ENCODE measurements at regions not wholly inside any gene's neighbourhood (a gene's known extent, or its start where the extent isn't known, plus 50 kb on each side); places are given as distances from the start of the nearest gene placed in this dataset.

- CTCF ChIA-PET: no interaction called here
- DNase-seq (ENCODE audit: low read depth, low spot score): no peak
- POLR2A ChIA-PET: no interaction called here
Measured at GRCh38 chr18:42436222-42436765, 481.3 kb downstream of the PIK3C3 start.

GRCh38 chr18:42437001-42437400, 482.0 kb downstream of the PIK3C3 start:
- H3K27ac ChIP-seq (ENCODE audit: low read depth, low read length): no peak overlapping the region
- H3K4me3 ChIP-seq (ENCODE audit: low read depth, low read length): no peak overlapping the region
- TF ChIP-seq, protein P1, sequence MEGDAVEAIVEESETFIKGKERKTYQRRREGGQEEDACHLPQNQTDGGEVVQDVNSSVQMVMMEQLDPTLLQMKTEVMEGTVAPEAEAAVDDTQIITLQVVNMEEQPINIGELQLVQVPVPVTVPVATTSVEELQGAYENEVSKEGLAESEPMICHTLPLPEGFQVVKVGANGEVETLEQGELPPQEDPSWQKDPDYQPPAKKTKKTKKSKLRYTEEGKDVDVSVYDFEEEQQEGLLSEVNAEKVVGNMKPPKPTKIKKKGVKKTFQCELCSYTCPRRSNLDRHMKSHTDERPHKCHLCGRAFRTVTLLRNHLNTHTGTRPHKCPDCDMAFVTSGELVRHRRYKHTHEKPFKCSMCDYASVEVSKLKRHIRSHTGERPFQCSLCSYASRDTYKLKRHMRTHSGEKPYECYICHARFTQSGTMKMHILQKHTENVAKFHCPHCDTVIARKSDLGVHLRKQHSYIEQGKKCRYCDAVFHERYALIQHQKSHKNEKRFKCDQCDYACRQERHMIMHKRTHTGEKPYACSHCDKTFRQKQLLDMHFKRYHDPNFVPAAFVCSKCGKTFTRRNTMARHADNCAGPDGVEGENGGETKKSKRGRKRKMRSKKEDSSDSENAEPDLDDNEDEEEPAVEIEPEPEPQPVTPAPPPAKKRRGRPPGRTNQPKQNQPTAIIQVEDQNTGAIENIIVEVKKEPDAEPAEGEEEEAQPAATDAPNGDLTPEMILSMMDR (IDR thresholded peaks at IDR 0.05; ENCODE audit: low read depth, low read length): no peak
- DNase-seq (ENCODE audit: low read depth, low spot score): no peak
- POLR2A ChIA-PET: no interaction called here
- peaks cover 4% of the 10 kb centered on the region; the same call in 1 of the 2 replicates for H3K9me3 ChIP-seq (ENCODE audit: control insufficient read depth, insufficient read depth, low read length)
- no peaks in the 10 kb centered on the region for H3K27me3 ChIP-seq (ENCODE audit: control insufficient read depth, insufficient read depth, low read length)
- CTCF ChIA-PET: no interaction called here

More at GRCh38 chr18:42436222-42436765, 481.3 kb downstream of the PIK3C3 start:
- TF ChIP-seq, protein P1 (IDR thresholded peaks at IDR 0.05; ENCODE audit: low read depth, low read length): no peak
- no peaks in the 10 kb centered on the region for H3K27me3 ChIP-seq (ENCODE audit: control insufficient read depth, insufficient read depth, low read length)
- H3K9me3 ChIP-seq (ENCODE audit: control insufficient read depth, insufficient read depth, low read length): peaks cover 4% of the 10 kb centered on the region; the same call in 1 of the 2 replicates
- H3K4me3 ChIP-seq (ENCODE audit: low read depth, low read length): no peak overlapping the region
- no peak overlapping the region for H3K27ac ChIP-seq (ENCODE audit: low read depth, low read length)

DNA sequence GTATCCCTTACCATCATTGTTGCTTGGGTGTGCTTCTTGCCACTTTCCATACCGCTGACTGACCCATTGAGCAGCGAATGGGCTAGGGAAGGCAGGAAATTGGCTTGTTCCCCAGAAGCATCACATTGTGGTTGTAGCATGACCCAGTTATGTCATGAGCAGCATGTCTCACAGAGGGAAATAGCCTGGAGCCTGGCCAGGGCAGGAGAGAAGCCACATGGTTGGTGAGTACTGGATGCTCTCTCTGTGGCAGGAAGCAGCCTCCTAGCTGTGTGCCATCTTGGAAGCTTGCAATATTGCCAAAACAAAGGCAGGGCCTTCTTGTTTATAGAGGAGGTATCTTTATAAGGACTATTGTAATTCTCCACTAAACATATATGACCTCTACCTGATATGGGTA, 482.6 kb downstream of the PIK3C3 start:
- TF ChIP-seq, protein P1 (IDR thresholded peaks at IDR 0.05; ENCODE audit: low read depth, low read length): no peak
- ChIA-PET CTCF (no interaction called here), POLR2A (no interaction called here)
- no peak for DNase-seq (ENCODE audit: low read depth, low spot score)
- peaks cover 4% of the 10 kb centered on the region; the same call in 1 of the 2 replicates for H3K9me3 ChIP-seq (ENCODE audit: control insufficient read depth, insufficient read depth, low read length)
- no peak overlapping the region for H3K27ac ChIP-seq (ENCODE audit: low read depth, low read length)
- H3K4me3 ChIP-seq (ENCODE audit: low read depth, low read length): no peak overlapping the region
- no peaks in the 10 kb centered on the region for H3K27me3 ChIP-seq (ENCODE audit: control insufficient read depth, insufficient read depth, low read length)

DNA sequence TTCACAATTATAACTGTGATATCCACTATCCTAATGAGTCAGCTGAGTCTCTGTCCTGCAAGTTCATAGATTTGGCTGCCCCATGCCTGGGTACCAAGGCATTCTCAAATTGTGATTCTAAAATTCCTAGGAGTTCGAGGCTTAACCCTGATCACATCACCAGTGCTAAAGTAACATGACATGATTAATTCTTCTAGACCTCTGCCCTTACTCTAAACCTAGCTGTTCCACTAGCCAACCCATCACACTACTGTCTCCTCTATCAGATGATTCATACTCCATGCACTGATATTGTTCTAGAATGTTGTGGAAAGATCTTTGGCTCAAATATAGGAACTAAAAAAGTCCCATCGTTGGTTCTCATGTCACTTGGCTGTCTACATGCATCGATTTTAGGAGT, 487.6 kb downstream of the PIK3C3 start:
- CTCF ChIA-PET: no interaction called here
- POLR2A ChIA-PET: no interaction called here
- Histone ChIP-seq H3K9me3 (ENCODE audit: control insufficient read depth, insufficient read depth, low read length) (peaks cover 7% of the 10 kb centered on the region; the same call in 1 of the 2 replicates), H3K4me3 (ENCODE audit: low read depth, low read length) (no peak overlapping the region), H3K27ac (ENCODE audit: low read depth, low read length) (no peak overlapping the region), H3K27me3 (ENCODE audit: control insufficient read depth, insufficient read depth, low read length) (no peaks in the 10 kb centered on the region)
- no peak for DNase-seq (ENCODE audit: low read depth, low spot score)
- TF ChIP-seq, protein P1 (IDR thresholded peaks at IDR 0.05; ENCODE audit: low read depth, low read length): no peak

DNA sequence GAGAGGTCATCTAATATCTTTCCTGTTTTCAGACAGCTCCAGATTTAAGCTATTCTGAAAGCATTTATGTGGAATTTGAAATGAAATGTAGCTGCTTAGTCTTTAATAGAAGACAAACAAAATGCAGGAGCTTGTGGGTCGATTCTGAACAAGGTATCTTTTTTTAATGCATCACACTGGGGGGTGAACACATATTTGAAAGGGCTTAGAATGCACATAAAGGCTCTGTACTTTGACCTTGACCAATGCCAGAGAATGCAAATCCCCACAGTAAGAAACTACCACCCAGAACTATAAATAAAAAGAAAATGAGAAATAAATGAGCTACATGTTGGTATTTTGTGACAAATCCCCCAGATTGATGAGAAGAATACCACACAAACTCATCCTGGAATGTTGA, 489.3 kb downstream of the PIK3C3 start:
- H3K27me3 ChIP-seq (ENCODE audit: control insufficient read depth, insufficient read depth, low read length): no peaks in the 10 kb centered on the region
- ChIA-PET CTCF (no interaction called here), POLR2A (no interaction called here)
- H3K27ac ChIP-seq (ENCODE audit: low read depth, low read length): no peak overlapping the region
- no peak for DNase-seq (ENCODE audit: low read depth, low spot score)
- H3K9me3 ChIP-seq (ENCODE audit: control insufficient read depth, insufficient read depth, low read length): peaks cover 10% of the 10 kb centered on the region; the same call in 1 of the 2 replicates
- TF ChIP-seq, protein P1 (IDR thresholded peaks at IDR 0.05; ENCODE audit: low read depth, low read length): no peak
- H3K4me3 ChIP-seq (ENCODE audit: low read depth, low read length): no peak overlapping the region
